Activated naive CD4-positive, alpha-beta T cell treated with anti-CD3 and anti-CD28 coated beads for 36 hours (primary cell): ENCODE measurements at regions not wholly inside any gene's neighbourhood (a gene's known extent, or its start where the extent isn't known, plus 50 kb on each side); places are given as distances from the start of the nearest gene placed in this dataset.
"Not testable (repeated sequence)": the region's sequence is repeated elsewhere in the genome, so short reads cannot be mapped to it uniquely, and the experiment has no call there.

Experiments
- CTCF ChIA-PET: fragments of 350-600 bp; sonication (Branson Sonifier 250); formaldehyde crosslinking; loops from one replicate; lab custom pipeline; 2021; ENCODE audit warnings: antibody characterized with exemption; lab: Charles Lee
- DNase-seq: peaks from one replicate; pipeline ENCODE4 v3.0.0-alpha.2; 2020
- H3K27ac Mint-ChIP-seq: one replicate; pipeline ENCODE4 v1.8.0; 2021; ENCODE audit warnings: mild to moderate bottlenecking, mixed read lengths
- H3K27me3 Mint-ChIP-seq: one replicate; pipeline ENCODE4 v1.8.0; 2021; ENCODE audit warnings: low read depth, mixed read lengths
- H3K36me3 Mint-ChIP-seq: one replicate; pipeline ENCODE4 v1.8.0; 2021; ENCODE audit warnings: low read depth, mixed read lengths
- H3K4me1 Mint-ChIP-seq: one replicate; pipeline ENCODE4 v1.8.0; 2021; ENCODE audit warnings: low read depth, mixed read lengths
- H3K4me3 Mint-ChIP-seq: one replicate; pipeline ENCODE4 v1.8.0; 2021; ENCODE audit warnings: mild to moderate bottlenecking, moderate library complexity, mixed read lengths
- H3K9me3 Mint-ChIP-seq: one replicate; pipeline ENCODE4 v1.8.0; 2021; ENCODE audit warnings: mixed read lengths
- intact Hi-C: fragments of 100-400 bp; cut with micrococcal nuclease; formaldehyde crosslinking; loops from one replicate; pipeline ENCODE4 v1.15.1; 2023

DNA sequence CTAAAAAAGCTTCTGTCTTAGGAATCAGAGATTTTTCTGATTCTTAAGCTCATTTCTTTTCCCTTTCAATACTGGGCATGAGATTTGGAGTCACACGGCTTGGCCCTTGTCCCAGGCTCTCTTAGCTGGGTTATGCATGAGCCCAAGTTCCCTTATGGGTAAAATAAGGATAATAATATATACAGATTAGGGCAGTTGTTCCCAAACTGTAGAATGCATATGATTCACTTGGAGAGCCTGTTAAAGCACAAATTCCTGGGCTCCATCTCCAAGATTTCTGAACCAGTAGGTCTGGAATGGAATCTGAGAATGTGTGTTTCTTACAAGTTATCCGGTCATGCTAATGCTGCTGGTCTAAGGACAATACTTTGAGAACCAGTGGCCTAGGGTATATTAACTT lies 154.0 kb downstream of the REEP3 start:
- intact Hi-C loops = no loop called here
- Mint-ChIP-seq H3K27ac (no peak overlapping the region), H3K4me3 (no peak overlapping the region), H3K27me3 (no peaks in the 10 kb centered on the region), H3K4me1 (peaks cover 2% of the 10 kb centered on the region), H3K36me3 (no peaks in the 10 kb centered on the region), H3K9me3 (no peaks in the 10 kb centered on the region)
- CTCF ChIA-PET = no interaction called here
- no peak for DNase-seq

DNA sequence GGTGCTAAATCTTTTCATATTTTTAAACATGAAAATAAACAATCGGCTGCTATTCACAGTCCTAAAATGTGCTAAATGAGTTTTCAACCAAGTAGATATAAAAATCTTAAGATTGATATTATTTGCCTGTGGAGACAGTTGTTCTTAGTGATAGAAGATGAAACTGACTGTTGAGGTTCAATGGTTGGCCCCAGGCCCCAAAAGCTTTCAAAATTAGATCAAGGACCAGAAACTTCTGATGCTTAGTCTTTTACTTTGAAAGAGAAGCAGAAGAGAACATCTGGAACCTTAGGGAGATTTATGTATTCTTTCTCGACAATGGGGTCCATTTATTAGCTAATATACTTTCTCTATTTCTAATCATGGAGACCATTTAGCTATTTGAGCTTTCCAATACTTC lies 155.8 kb downstream of the REEP3 start:
- Mint-ChIP-seq H3K4me3 (no peak overlapping the region), H3K27ac (no peak overlapping the region), H3K9me3 (no peaks in the 10 kb centered on the region), H3K4me1 (no peaks in the 10 kb centered on the region), H3K36me3 (no peaks in the 10 kb centered on the region), H3K27me3 (no peaks in the 10 kb centered on the region)
- no peak for DNase-seq
- CTCF ChIA-PET = interaction anchor here (0.9 kb wide), 1 partner anchor 89 kb away, joined by 3 read pairs; no protein-coding TSS in a partner anchor
- intact Hi-C loops = no loop called here

- H3K4me1 Mint-ChIP-seq, H3K9me3 Mint-ChIP-seq, DNase-seq, CTCF ChIA-PET, H3K27me3 Mint-ChIP-seq, H3K36me3 Mint-ChIP-seq, intact Hi-C loops, H3K27ac Mint-ChIP-seq, H3K4me3 Mint-ChIP-seq: not testable (repeated sequence)
These were observed 159.3 kb downstream of the REEP3 start for GRCh38 chr10:63680545-63680944.

GRCh38 chr10:63681993-63682697 lies 160.9 kb downstream of the REEP3 start:
- H3K27ac Mint-ChIP-seq = no peak overlapping the region
- intact Hi-C loops = no loop called here
- H3K36me3 Mint-ChIP-seq = no peaks in the 10 kb centered on the region
- no peak for DNase-seq
- no peaks in the 10 kb centered on the region for H3K27me3 Mint-ChIP-seq
- H3K9me3 Mint-ChIP-seq = no peaks in the 10 kb centered on the region
- H3K4me1 Mint-ChIP-seq = no peaks in the 10 kb centered on the region
- CTCF ChIA-PET = interaction anchor here (1.7 kb wide), 1 partner anchor 11 kb away, joined by 4 read pairs; no protein-coding TSS in a partner anchor
- H3K4me3 Mint-ChIP-seq = no peak overlapping the region

GRCh38 chr10:63682698-63683052 lies 161.5 kb downstream of the REEP3 start:
- H3K27ac Mint-ChIP-seq, H3K27me3 Mint-ChIP-seq, H3K9me3 Mint-ChIP-seq, H3K36me3 Mint-ChIP-seq, intact Hi-C loops, H3K4me3 Mint-ChIP-seq, DNase-seq, H3K4me1 Mint-ChIP-seq: not testable (repeated sequence)
- CTCF ChIA-PET = interaction anchor here (1.0 to 1.7 kb wide), 2 partner anchors 12 to 525 kb away, joined by 3 to 4 read pairs; no protein-coding TSS in a partner anchor

- H3K4me3 Mint-ChIP-seq = no peak overlapping the region
- no peaks in the 10 kb centered on the region for H3K9me3 Mint-ChIP-seq
- intact Hi-C loops = no loop called here
- H3K4me1 Mint-ChIP-seq = no peaks in the 10 kb centered on the region
- DNase-seq = no peak
- no peaks in the 10 kb centered on the region for H3K36me3 Mint-ChIP-seq
- no peak overlapping the region for H3K27ac Mint-ChIP-seq
- CTCF ChIA-PET = interaction anchor here (1.0 to 1.7 kb wide), 2 partner anchors 12 to 526 kb away, joined by 3 to 4 read pairs; no protein-coding TSS in a partner anchor
- H3K27me3 Mint-ChIP-seq = no peaks in the 10 kb centered on the region
These were observed 162.0 kb downstream of the REEP3 start for GRCh38 chr10:63683223-63683622.

DNA sequence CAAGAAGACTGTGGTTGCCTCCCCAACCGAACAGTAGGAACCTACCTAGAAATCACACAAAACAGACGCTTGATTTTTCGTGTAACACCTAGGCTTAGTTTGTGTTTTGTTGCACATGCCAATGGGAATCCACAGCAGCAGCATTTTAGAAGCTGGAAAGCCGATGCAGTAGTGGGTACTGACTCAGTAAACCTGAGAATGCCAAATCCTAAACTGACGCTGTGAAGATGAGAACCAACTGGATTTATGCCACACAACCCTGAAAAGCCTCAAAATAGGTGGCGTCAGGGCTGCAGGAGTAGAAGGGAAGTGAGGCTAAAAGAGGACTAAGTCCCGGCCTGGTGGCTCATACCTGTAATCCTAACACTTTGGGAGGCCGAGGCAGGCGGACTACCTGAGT lies 162.5 kb downstream of the REEP3 start:
- H3K27me3 Mint-ChIP-seq = no peaks in the 10 kb centered on the region
- CTCF ChIA-PET = interaction anchor here (1.0 to 1.7 kb wide), 2 partner anchors 13 to 526 kb away, joined by 3 to 4 read pairs; no protein-coding TSS in a partner anchor
- no peaks in the 10 kb centered on the region for H3K36me3 Mint-ChIP-seq
- no peak overlapping the region for H3K27ac Mint-ChIP-seq
- no peak overlapping the region for H3K4me3 Mint-ChIP-seq
- no peaks in the 10 kb centered on the region for H3K9me3 Mint-ChIP-seq
- H3K4me1 Mint-ChIP-seq = no peaks in the 10 kb centered on the region
- no peak for DNase-seq
- intact Hi-C loops = no loop called here

DNA sequence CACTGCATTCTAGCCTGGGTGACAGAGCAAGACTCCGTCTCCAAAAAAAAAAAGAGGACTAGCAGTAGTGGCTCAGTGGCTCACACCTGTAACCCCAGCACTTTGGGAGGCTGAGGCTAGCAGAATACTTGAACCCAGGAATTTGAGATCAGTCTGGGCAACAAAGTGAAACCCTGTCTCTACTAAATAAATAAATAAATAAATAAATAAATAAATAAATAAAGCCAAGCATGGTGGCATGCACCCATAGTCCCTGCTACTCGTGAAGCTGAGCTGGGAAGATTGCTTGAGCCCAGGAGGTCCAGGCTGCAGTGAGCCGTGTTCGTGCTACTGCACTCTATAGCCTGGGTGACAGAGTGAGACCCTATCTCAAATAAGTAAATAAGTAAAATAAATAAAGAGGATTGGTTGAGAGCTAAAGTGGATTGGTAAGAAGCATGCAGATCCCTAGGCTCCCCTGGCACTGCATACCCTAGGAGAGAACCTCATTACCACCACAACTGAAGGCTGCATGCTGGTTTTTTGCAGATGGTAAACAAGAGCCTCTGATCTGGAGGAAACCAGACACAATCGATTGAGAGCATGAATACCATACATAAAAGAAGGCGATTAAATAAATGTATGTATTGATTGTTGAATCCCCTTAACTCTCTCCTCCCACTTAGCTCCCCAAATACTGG lies 163.2 kb downstream of the REEP3 start:
- Mint-ChIP-seq H3K4me1 (no peaks in the 10 kb centered on the region), H3K27me3 (no peaks in the 10 kb centered on the region), H3K27ac (no peak overlapping the region), H3K36me3 (no peaks in the 10 kb centered on the region), H3K9me3 (no peaks in the 10 kb centered on the region), H3K4me3 (no peak overlapping the region)
- CTCF ChIA-PET = no interaction called here
- no peak for DNase-seq
- intact Hi-C loops = no loop called here

GRCh38 chr10:63689768-63690167 lies 168.6 kb downstream of the REEP3 start:
- Mint-ChIP-seq H3K4me3 (no peak overlapping the region), H3K27me3 (no peaks in the 10 kb centered on the region), H3K36me3 (no peaks in the 10 kb centered on the region), H3K9me3 (peaks cover 2% of the 10 kb centered on the region), H3K27ac (no peak overlapping the region), H3K4me1 (no peaks in the 10 kb centered on the region)
- CTCF ChIA-PET = interaction anchor here (1.5 kb wide), 1 partner anchor 10 kb away, joined by 4 read pairs; no protein-coding TSS in a partner anchor
- DNase-seq = no peak
- intact Hi-C loops = no loop called here

DNA sequence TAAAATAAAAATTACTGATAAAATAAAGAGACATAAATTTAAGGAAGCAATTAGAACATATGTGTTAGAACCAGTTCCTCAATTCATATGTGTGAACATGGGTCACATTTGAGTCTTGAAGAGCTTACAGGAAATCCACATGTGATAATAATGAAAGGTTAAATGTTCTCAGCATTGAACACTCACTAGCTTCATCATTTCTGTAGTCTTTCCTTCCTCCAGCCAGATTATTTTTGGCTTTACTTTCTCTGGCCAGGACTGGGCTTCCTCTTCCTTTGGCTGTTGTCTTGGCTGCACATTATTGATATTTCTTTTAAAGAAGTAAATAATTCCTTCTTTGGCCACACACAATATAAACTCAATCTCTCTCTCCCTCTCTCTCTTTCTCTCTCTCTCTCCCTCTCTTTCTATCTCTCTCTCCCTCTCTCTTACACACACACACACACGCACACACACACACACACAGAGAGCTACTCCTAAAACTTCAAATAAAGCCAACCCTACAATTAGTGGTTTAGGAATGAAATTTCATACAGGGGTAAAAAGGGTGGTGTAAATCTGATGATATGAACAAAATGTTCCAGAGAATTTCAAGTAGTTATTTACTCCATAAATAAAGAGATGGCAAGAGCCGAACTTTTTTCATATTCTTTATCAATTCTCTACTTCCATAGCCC lies 171.2 kb downstream of the REEP3 start:
- no peak overlapping the region for H3K4me3 Mint-ChIP-seq
- no peaks in the 10 kb centered on the region for H3K4me1 Mint-ChIP-seq
- intact Hi-C loops = no loop called here
- H3K36me3 Mint-ChIP-seq = no peaks in the 10 kb centered on the region
- H3K27ac Mint-ChIP-seq = no peak overlapping the region
- H3K27me3 Mint-ChIP-seq = no peaks in the 10 kb centered on the region
- CTCF ChIA-PET = no interaction called here
- DNase-seq = no peak
- peaks cover 2% of the 10 kb centered on the region for H3K9me3 Mint-ChIP-seq

GRCh38 chr10:63693021-63693420 lies 171.8 kb downstream of the REEP3 start:
- intact Hi-C loops, H3K27me3 Mint-ChIP-seq, H3K4me1 Mint-ChIP-seq, H3K27ac Mint-ChIP-seq, H3K9me3 Mint-ChIP-seq, H3K4me3 Mint-ChIP-seq, DNase-seq, H3K36me3 Mint-ChIP-seq, CTCF ChIA-PET: not testable (repeated sequence)

GRCh38 chr10:63696205-63696604 lies 175.0 kb downstream of the REEP3 start:
- Mint-ChIP-seq H3K36me3 (no peaks in the 10 kb centered on the region), H3K9me3 (peaks cover 2% of the 10 kb centered on the region), H3K27ac (no peak overlapping the region), H3K27me3 (no peaks in the 10 kb centered on the region), H3K4me1 (peaks cover 5% of the 10 kb centered on the region), H3K4me3 (no peak overlapping the region)
- intact Hi-C loops = no loop called here
- CTCF ChIA-PET = interaction anchor here (1.3 kb wide), 1 partner anchor 8 kb away, joined by 3 read pairs; no protein-coding TSS in a partner anchor
- no peak for DNase-seq
